HG02870 (cell line): ENCODE measurements at regions not wholly inside any gene's neighbourhood (a gene's known extent, or its start where the extent isn't known, plus 50 kb on each side); places are given as distances from the start of the nearest gene placed in this dataset.
"Not testable (repeated sequence)": the region's sequence is repeated elsewhere in the genome, so short reads cannot be mapped to it uniquely, and the experiment has no call there.

Experiments used
- ATAC-seq: cut with Tn5 transposase; IDR thresholded peaks from one replicate; pipeline ENCODE4 v1.9.1; 2021; ENCODE audit warnings: mild to moderate bottlenecking, moderate library complexity; ENCODE audit not compliant: unreplicated experiment

- ATAC-seq, result not testable (repeated sequence)
These were observed 229.4 kb downstream of the HTR1A start for GRCh38 chr5:63732880-63733279.

GRCh38 chr5:63727583-63727982 lies 234.7 kb downstream of the HTR1A start:
- ATAC-seq, result no peak

GRCh38 chr5:63726496-63726895 lies 235.7 kb downstream of the HTR1A start:
- no peak for ATAC-seq

GRCh38 chr5:63719147-63719546 lies 243.1 kb downstream of the HTR1A start:
- no peak for ATAC-seq

GRCh38 chr5:63700241-63700640 lies 262.0 kb downstream of the HTR1A start:
- ATAC-seq, result no peak

GRCh38 chr5:63697811-63698210 lies 264.4 kb downstream of the HTR1A start:
- no peak for ATAC-seq

- no peak for ATAC-seq
These were observed 271.7 kb downstream of the HTR1A start for GRCh38 chr5:63690546-63690945.

- no peak for ATAC-seq
These were observed 274.3 kb downstream of the HTR1A start for GRCh38 chr5:63687854-63688516.

GRCh38 chr5:63686938-63687337 lies 275.3 kb downstream of the HTR1A start:
- ATAC-seq, result no peak

GRCh38 chr5:63686181-63686580 lies 276.1 kb downstream of the HTR1A start:
- no peak for ATAC-seq

GRCh38 chr5:63685454-63685853 lies 276.8 kb downstream of the HTR1A start:
- ATAC-seq, result no peak

GRCh38 chr5:63674881-63675280 lies 287.4 kb downstream of the HTR1A start:
- ATAC-seq, result no peak

GRCh38 chr5:63655043-63655442 lies 307.2 kb downstream of the HTR1A start:
- no peak for ATAC-seq

- no peak for ATAC-seq
These were observed 311.7 kb downstream of the HTR1A start for GRCh38 chr5:63650581-63650980.

GRCh38 chr5:63648376-63648775 lies 313.9 kb downstream of the HTR1A start:
- no peak for ATAC-seq

- ATAC-seq, result no peak
These were observed 332.2 kb downstream of the HTR1A start for GRCh38 chr5:63629951-63630630.

- no peak for ATAC-seq
These were observed 348.8 kb downstream of the HTR1A start for GRCh38 chr5:63613442-63613841.

GRCh38 chr5:63603996-63604395 lies 358.2 kb downstream of the HTR1A start:
- no peak for ATAC-seq

- no peak for ATAC-seq
These were observed 359.3 kb downstream of the HTR1A start for GRCh38 chr5:63602971-63603370.

- ATAC-seq, result no peak
These were observed 366.0 kb downstream of the HTR1A start for GRCh38 chr5:63596254-63596653.

GRCh38 chr5:63573380-63573779 lies 388.9 kb downstream of the HTR1A start:
- ATAC-seq, result no peak

- no peak for ATAC-seq
These were observed 389.5 kb downstream of the HTR1A start for GRCh38 chr5:63572740-63573139.

GRCh38 chr5:63570752-63571151 lies 391.5 kb downstream of the HTR1A start:
- no peak for ATAC-seq
